NCI-H2107 treated with DMSO at 0.1 percent for 48 hours (cell line): ENCODE measurements at regions not wholly inside any gene's neighbourhood (a gene's known extent, or its start where the extent isn't known, plus 50 kb on each side); places are given as distances from the start of the nearest gene placed in this dataset.
"Not testable (repeated sequence)": the region's sequence is repeated elsewhere in the genome, so short reads cannot be mapped to it uniquely, and the experiment has no call there.

ENCODE experiments used
- DNase-seq: peaks from one replicate; lab custom pipeline; 2025; ENCODE audit not compliant: unreplicated experiment; lab: John Stamatoyannopoulos, UW

- DNase-seq, result no peak
Observed at GRCh38 chr13:89281331-89281730, 1610.2 kb downstream of the SLITRK5 start.

- DNase-seq, result no peak
Observed at GRCh38 chr13:89282241-89282640, 1611.1 kb downstream of the SLITRK5 start.

GRCh38 chr13:89287381-89287780 lies 1616.2 kb downstream of the SLITRK5 start:
- DNase-seq, result no peak

DNA sequence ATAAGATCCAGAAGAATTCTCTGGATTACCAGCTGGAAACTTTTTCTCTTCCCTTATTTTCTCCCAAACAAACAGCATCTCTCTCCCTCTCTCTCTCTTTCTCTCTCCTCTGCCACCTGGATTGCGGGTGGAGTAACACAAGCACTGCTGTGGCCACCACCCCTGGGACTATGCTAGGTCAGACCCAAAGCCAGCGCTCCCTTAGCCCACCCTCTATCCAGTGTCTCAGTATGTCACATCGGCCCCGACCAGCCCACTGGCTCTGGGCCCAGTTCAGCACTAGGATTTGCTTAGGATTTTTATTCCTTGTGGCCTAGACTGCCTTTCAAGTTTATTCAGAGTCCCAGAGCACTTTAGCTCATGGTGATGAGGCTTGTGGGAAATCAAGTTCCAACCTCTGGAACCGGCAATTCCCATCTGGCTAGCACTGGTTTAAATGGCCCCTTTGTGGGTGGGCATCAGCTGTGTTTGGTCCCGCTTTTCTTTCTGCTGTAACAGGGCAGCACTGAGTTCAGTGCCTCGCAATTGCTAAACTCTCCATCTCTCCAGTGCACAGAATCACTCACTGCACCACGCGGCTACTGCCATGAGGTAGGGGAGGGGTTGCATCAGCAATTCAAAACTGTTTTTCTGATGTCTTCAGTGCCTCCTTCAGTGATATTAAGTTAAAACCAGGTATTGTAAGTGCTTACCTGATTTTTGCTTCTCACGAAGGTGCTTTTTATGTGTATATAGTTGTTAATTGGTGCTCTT lies 1623.1 kb downstream of the SLITRK5 start:
- no peak for DNase-seq

- no peak for DNase-seq
Observed at GRCh38 chr13:89307278-89307677, 1636.1 kb downstream of the SLITRK5 start.

- no peak for DNase-seq
Observed at GRCh38 chr13:89310943-89311672, 1639.9 kb downstream of the SLITRK5 start.

- DNase-seq, result no peak
Observed at GRCh38 chr13:89315287-89315686, 1644.1 kb downstream of the SLITRK5 start.

GRCh38 chr13:89322466-89322865 lies 1651.3 kb downstream of the SLITRK5 start:
- DNase-seq, result no peak

DNA sequence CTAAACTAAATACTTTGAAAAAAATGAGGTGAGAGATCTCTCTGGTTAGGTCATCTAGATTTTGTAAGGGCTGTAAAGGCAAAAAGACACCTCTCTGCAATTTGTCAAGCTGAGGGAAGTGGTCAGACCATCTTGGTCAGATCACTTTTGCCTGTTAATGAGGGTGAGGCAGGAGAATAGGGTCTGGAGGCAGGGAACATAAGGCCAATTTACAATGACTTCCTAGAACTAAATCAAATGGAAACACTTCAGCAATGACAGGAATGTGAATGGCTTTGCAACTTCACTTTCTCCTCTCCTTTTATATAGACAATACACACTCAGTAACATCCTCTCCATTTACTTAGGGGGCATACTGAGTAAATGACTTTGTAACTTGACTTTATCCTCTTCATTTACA lies 1653.4 kb downstream of the SLITRK5 start:
- DNase-seq, result no peak

DNA sequence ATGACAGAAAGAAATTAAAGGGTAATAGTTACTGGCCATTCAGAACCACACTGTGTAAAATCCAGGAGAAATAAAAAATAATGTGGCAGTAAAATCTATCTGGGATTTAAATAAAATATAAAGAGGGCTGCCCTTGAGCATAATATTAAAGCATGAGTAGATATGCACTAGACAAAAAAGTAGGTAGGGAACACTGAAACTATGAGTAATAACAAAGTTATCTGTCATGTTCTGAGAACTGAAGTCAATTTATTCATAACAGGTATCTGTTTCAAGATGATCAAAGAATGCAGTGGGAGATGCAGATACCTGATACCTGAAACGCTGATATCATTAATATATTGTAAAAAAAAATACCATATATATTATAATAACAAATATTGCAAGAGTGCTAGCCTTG lies 1672.0 kb downstream of the SLITRK5 start:
- DNase-seq, result no peak

GRCh38 chr13:89352384-89352783 lies 1681.2 kb downstream of the SLITRK5 start:
- no peak for DNase-seq

GRCh38 chr13:89361909-89362308 lies 1690.7 kb downstream of the SLITRK5 start:
- DNase-seq, result no peak

- no peak for DNase-seq
Observed at GRCh38 chr13:89363144-89363543, 1692.0 kb downstream of the SLITRK5 start.

- DNase-seq, result no peak
Observed at GRCh38 chr13:89372193-89372592, 1701.0 kb downstream of the SLITRK5 start.

DNA sequence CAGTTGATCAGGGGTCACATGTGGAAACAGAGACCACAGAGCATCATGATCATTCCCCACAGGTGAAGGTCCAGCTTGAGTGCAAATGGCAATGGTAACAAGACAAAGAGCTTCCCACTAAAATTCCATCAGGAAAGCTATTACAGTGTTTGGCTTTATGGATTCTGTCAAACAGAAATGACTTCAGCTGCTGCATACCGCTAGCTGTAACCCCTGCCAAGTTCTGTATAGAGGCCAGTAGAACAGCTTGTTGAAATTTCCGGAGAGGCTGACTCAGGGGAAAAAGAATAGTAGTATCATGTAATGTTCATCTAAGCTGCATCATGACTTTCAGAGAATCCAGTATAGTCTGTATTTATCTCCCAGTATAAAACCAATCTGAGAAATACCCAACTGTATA lies 1704.7 kb downstream of the SLITRK5 start:
- no peak for DNase-seq

DNA sequence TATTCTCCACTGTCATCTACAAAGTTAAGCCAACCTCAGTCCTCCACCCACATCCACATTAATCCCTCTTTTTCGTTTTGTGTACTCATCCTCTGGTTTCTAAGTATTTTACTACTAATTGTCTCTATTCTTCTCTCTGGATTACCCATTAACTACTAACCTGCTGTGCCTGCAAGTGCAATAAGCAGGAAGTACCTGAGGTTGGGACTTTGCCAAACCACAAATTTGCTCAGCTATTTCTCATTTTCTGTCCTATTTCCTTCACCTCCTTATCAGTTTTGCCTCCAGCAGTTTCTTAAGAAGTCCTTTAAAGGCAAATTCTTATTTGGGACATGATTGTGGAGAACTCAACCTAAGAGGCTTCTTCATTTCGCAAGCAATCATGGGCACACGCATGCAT lies 1708.9 kb downstream of the SLITRK5 start:
- DNase-seq, result no peak

GRCh38 chr13:89382981-89383380 lies 1711.8 kb downstream of the SLITRK5 start:
- DNase-seq, result no peak

GRCh38 chr13:89383891-89384290 lies 1712.7 kb downstream of the SLITRK5 start:
- DNase-seq, result no peak

DNA sequence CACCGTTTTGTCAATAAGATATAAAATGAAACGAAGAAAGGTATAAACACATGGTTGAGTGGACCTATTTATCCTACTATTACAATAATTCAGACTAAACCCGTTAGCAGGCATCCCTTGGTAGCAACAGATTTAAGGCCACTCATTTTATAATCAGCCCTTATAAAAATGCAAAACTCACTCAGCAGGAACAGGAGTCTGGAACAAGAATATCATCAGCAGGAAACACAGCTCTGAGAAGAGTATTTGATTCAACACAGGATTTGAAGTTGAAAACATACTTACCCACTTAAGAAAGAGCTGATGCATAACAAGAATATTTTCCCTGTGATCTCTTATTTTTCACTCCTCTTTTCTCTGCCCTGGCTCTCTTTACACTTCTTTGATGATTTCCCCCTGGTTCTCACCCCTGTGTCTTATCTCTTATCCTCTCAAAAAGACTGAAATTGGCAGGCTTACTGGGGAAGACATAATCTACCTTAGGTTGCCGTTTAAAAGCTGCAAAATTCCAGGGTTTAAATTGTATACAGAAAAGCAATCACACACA lies 1722.7 kb downstream of the SLITRK5 start:
- DNase-seq, result no peak

DNA sequence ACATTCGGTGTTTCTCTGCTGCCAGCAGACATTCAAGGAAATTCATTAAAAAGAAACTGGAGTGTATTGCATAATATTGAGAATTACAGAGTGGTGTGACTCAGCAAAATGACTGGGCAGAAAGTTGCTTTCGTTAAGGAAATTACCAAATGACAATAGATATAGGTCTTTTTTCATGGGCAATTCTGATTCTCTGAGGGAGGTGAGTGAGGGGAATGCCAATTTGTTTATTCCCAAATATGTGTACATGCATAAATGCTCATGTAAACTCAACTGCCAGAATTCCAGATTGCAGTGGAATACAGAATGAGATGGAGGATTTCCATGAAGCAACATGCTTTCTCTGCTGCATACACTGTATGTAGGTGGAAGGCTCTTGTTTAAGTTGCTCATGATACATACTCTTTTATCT lies 1730.1 kb downstream of the SLITRK5 start:
- no peak for DNase-seq

GRCh38 chr13:89402211-89402610 lies 1731.0 kb downstream of the SLITRK5 start:
- DNase-seq, result no peak

DNA sequence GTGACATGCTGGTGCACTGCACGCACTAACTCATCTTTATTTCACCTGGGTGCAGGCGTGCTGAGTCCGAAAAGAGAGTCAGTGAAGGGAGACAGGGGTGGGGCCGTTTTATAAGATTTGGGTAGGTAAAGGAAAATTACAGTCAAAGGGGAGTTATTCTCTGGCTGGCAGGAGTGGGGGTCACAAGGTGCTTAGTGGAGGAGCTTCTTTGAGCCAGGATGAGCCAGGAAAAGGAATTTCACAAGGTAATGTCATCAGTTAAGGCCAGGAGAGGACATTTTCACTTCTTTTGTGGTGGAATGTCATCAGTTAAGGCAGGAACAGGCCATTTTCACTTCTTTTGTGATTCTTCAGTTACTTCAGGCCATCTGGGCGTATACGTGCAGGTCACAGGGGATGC lies 1734.9 kb downstream of the SLITRK5 start:
- not testable (repeated sequence) for DNase-seq
